ENCODE measurements at regions not wholly inside any gene's neighbourhood (a gene's known extent, or its start where the extent isn't known, plus 50 kb on each side); places are given as distances from the start of the nearest gene placed in this dataset.
A peak's percentile ranks its signal among the peaks of the same experiment; 100 is the strongest.

GRCh38 chr2:59885541-59885940 is 667.9 kb downstream of the BCL11A start:
- ChIA-PET CTCF (ENCODE audit: partially characterized antibody) (interaction anchor here (1.1 to 1.3 kb wide), 2 partner anchors 26 to 267 kb away, joined by 3 read pairs; no protein-coding TSS in a partner anchor), POLR2A (ENCODE audit: partially characterized antibody) (interaction anchor here (0.5 kb wide), 1 partner anchor 266 kb away, joined by 4 read pairs; no protein-coding TSS in a partner anchor)
- Histone ChIP-seq H2AFZ (ENCODE audit: low read length) (0 out of 2 replicates have a peak overlapping the region, but pooled peaks have one; percentile 31), H2BK15ac (ENCODE audit: low read length) (no peak overlapping the region; the same call in 1 of the 2 replicates), H2BK12ac (ENCODE audit: low read depth, low read length) (no peak overlapping the region), H3K23ac (ENCODE audit: insufficient read length) (no peak overlapping the region), H3K79me2 (ENCODE audit: control insufficient read depth in 1 of 2, insufficient read depth in 2 of 2, low read length in 2 of 2) (no peaks in the 10 kb centered on the region), H4K20me1 (replicated peaks in 1 of 2; ENCODE audit: control insufficient read depth in 1 of 2, insufficient read depth in 2 of 2, low read length in 2 of 2) (no peaks in the 10 kb centered on the region), H3K4me1 (replicated peaks in 1 of 4; ENCODE audit: control insufficient read depth in 3 of 4, insufficient read depth in 4 of 4, low read length in 3 of 4) (peaks cover 2 to 5% (median 3%) of the 10 kb centered on the region in 4 experiments; a peak in 5 of 7 replicates), H3K9ac (replicated peaks in 1 of 4; ENCODE audit: extremely low read depth in 1 of 4, low read depth in 3 of 4, low read length in 3 of 4) (no peak overlapping the region), H3K27me3 (replicated peaks in 1 of 4; ENCODE audit: control insufficient read depth in 3 of 4, extremely low read depth in 1 of 4, insufficient read depth in 3 of 4, low read length in 3 of 4) (no peaks in the 10 kb centered on the region; a peak in 1 of 7 replicates), H2BK5ac (ENCODE audit: low read depth, low read length) (no peak overlapping the region), H4K8ac (ENCODE audit: extremely low read depth, insufficient read depth, low read length) (no peak overlapping the region), H3K23me2 (ENCODE audit: low read depth, low read length) (no peaks in the 10 kb centered on the region), H3K36me3 (ENCODE audit: control insufficient read depth in 2 of 4, insufficient read depth in 4 of 4, low read length in 3 of 4) (no peaks in the 10 kb centered on the region), H4K91ac (replicated peaks; ENCODE audit: insufficient read length, low read length) (no peak overlapping the region), H2BK20ac (ENCODE audit: low read length) (no peak overlapping the region), H3K79me1 (ENCODE audit: low read depth, low read length) (no peaks in the 10 kb centered on the region), H3K27ac (ENCODE audit: low read depth, low read length) (no peak overlapping the region), H3K4me3 (ENCODE audit: extremely low read depth in 1 of 4, insufficient read depth in 2 of 4, low read depth in 3 of 4, low read length in 4 of 4) (no peak overlapping the region), H3K18ac (ENCODE audit: extremely low read depth, low read length) (no peak overlapping the region), H2AK5ac (ENCODE audit: low read depth, low read length) (no peak overlapping the region), H3K56ac (replicated peaks; ENCODE audit: insufficient read length, low read depth, low read length) (no peak overlapping the region), H3K4ac (replicated peaks; ENCODE audit: insufficient read length, low read depth, low read length) (no peak overlapping the region), H3K14ac (ENCODE audit: insufficient read length) (no peak overlapping the region), H4K5ac (ENCODE audit: insufficient read length, low read depth, low read length) (no peak overlapping the region), H2BK120ac (replicated peaks; ENCODE audit: low read depth, low read length) (no peak overlapping the region), H3K9me3 (ENCODE audit: insufficient read depth in 2 of 2, low read depth in 1 of 2, low read length in 1 of 2) (no peaks in the 10 kb centered on the region), H3K4me2 (ENCODE audit: insufficient read depth in 1 of 2, low read depth in 2 of 2, low read length in 2 of 2) (no peak overlapping the region)
- WGBS, 2 experiments (ENCODE audit: extremely low coverage in 1 of 2, insufficient coverage in 1 of 2, insufficient read length in 1 of 2, insufficient replicate concordance in 2 of 2, low coverage in 1 of 2, low lambda C conversion rate in 2 of 2, missing lambda C conversion rate in 1 of 2): 80% methylated on average over 6 of the region's 6 CpGs; no CpG with 5 or more reads in 1 of the 2 experiments
- DNase-seq (ENCODE audit: low read depth in 1 of 2, low spot score in 2 of 2) (no peak), FAIRE-seq (no peak)
- TF ChIP-seq, protein P1, sequence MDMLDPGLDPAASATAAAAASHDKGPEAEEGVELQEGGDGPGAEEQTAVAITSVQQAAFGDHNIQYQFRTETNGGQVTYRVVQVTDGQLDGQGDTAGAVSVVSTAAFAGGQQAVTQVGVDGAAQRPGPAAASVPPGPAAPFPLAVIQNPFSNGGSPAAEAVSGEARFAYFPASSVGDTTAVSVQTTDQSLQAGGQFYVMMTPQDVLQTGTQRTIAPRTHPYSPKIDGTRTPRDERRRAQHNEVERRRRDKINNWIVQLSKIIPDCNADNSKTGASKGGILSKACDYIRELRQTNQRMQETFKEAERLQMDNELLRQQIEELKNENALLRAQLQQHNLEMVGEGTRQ (IDR thresholded peaks at IDR 0.05; ENCODE audit: low read length): no peak
- TF ChIP-seq CEBPB (IDR thresholded peaks at IDR 0.05; ENCODE audit: low read depth, low read length) (no peak), EP300 (IDR thresholded peaks at IDR 0.05; ENCODE audit: borderline replicate concordance in 1 of 2, low read depth in 2 of 2, low read length in 2 of 2) (no peak), HDAC2 (IDR thresholded peaks at IDR 0.05; ENCODE audit: borderline replicate concordance in 1 of 2, low read depth in 2 of 2, low read length in 2 of 2) (no peak), SP4 (IDR thresholded peaks at IDR 0.05; ENCODE audit: low read length) (no peak), GTF2F1 (IDR thresholded peaks at IDR 0.05; ENCODE audit: borderline replicate concordance, low read depth, low read length) (no peak)
